CD4-positive, CD25-positive, alpha-beta regulatory T cell (primary cell): ENCODE measurements at regions not wholly inside any gene's neighbourhood (a gene's known extent, or its start where the extent isn't known, plus 50 kb on each side); places are given as distances from the start of the nearest gene placed in this dataset.
"Not testable (repeated sequence)": the region's sequence is repeated elsewhere in the genome, so short reads cannot be mapped to it uniquely, and the experiment has no call there.

Experiments
- ATAC-seq, 2 donors: fragments of 150-1000 bp; cut with Tn5 transposase; one replicate each; pipeline ENCODE4 v1.10.0; 2021; ENCODE audit warnings: low read depth in 2 of 2, moderate number of reproducible peaks in 2 of 2, moderate library complexity in 1 of 2
- DNase-seq, 3 donors: peaks; one replicate each; pipeline versions ENCODE4 v3.0.0 to v3.0.0-alpha.2; 2012 to 2022; ENCODE audit warnings: mixed read lengths in 1 of 3
- H3K27ac ChIP-seq: one replicate; pipeline ENCODE4 v1.7.0; 2013; ENCODE audit warnings: mild to moderate bottlenecking, low read length; ENCODE audit not compliant: insufficient read depth, poor library complexity, severe bottlenecking
- H3K27me3 ChIP-seq: one replicate; pipeline ENCODE4 v1.7.0; 2013; ENCODE audit warnings: low read length; ENCODE audit not compliant: control insufficient read depth, insufficient read depth
- H3K36me3 ChIP-seq: one replicate; pipeline ENCODE4 v1.7.0; 2013; ENCODE audit warnings: mild to moderate bottlenecking, low read length, moderate library complexity; ENCODE audit not compliant: control insufficient read depth, insufficient read depth
- H3K4me1 ChIP-seq: 2 replicates; pipeline ENCODE4 v1.7.0; 2013; ENCODE audit warnings: mild to moderate bottlenecking, low read length; ENCODE audit not compliant: insufficient read depth, control insufficient read depth, poor library complexity, severe bottlenecking
- H3K4me3 ChIP-seq: one replicate; pipeline ENCODE4 v1.7.0; 2013; ENCODE audit warnings: low read depth, mild to moderate bottlenecking, low read length, moderate library complexity
- H3K9me3 ChIP-seq, 2 experiments: 1 replicate in 1 of 2; 2 replicates in 1 of 2; pipeline ENCODE4 v1.7.0; 2013; ENCODE audit warnings: low read length in 2 of 2, mild to moderate bottlenecking in 1 of 2, moderate library complexity in 1 of 2; ENCODE audit not compliant: control insufficient read depth in 2 of 2
- H3K27ac Mint-ChIP-seq, 3 donors: one replicate each; pipeline ENCODE4 v1.8.0; 2020 to 2022; ENCODE audit warnings: mild to moderate bottlenecking in 3 of 3, mixed read lengths in 3 of 3, moderate library complexity in 2 of 3
- H3K27me3 Mint-ChIP-seq: one replicate; pipeline ENCODE4 v1.8.0; 2022; ENCODE audit warnings: mild to moderate bottlenecking, mixed read lengths
- H3K36me3 Mint-ChIP-seq: one replicate; pipeline ENCODE4 v1.8.0; 2020; ENCODE audit warnings: mixed read lengths
- H3K4me1 Mint-ChIP-seq, 4 donors: one replicate each; pipeline ENCODE4 v1.8.0; 2020 to 2022; ENCODE audit warnings: mixed read lengths in 4 of 4, mild to moderate bottlenecking in 1 of 4
- H3K4me3 Mint-ChIP-seq, 4 donors: one replicate each; pipeline ENCODE4 v1.8.0; 2020 to 2022; ENCODE audit warnings: mild to moderate bottlenecking in 4 of 4, mixed read lengths in 4 of 4, moderate library complexity in 3 of 4
- H3K9me3 Mint-ChIP-seq, 7 donors: one replicate each; pipeline ENCODE4 v1.8.0; 2020 to 2022; ENCODE audit warnings: mixed read lengths in 7 of 7, mild to moderate bottlenecking in 3 of 7, moderate library complexity in 2 of 7

DNA sequence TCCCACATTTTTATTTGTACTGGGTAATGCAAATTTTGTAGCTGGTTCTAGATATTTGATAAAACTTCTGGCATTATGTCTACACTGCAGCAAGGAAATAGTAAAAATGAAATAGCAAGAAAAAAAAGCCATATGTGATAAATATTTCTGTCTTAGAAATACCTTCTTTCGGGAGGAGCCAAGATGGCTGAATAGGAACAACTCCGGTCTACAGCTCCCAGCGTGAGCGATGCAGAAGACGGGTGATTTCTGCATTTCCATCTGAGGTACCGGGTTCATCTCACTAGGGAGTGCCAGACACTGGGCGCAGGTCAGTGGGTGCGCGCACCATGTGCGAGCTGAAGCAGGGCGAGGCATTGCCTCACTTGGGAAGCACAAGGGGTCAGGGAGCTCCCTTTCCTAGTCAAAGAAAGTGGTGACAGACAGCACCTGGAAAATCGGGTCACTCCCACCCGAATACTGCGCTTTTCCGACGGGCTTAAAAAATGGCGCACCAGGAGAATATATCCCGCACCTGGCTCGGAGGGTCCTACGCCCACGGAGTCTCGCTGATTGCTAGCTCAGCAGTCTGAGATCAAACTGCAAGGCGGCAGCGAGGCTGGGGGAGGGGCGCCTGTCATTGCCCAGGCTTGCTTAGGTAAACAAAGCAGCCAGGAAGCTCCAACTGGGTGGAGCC, 461.4 kb downstream of the ZWINT start:
- not testable (repeated sequence) for H3K27me3 ChIP-seq, H3K36me3 ChIP-seq, H3K27me3 Mint-ChIP-seq, H3K4me1 ChIP-seq, H3K27ac ChIP-seq, DNase-seq, H3K4me3 ChIP-seq, H3K9me3 ChIP-seq, H3K4me3 Mint-ChIP-seq, ATAC-seq, H3K4me1 Mint-ChIP-seq, H3K27ac Mint-ChIP-seq, H3K36me3 Mint-ChIP-seq
- H3K9me3 Mint-ChIP-seq = peaks cover 0 to 16% (median 4%) of the 10 kb centered on the region in 7 donors

DNA sequence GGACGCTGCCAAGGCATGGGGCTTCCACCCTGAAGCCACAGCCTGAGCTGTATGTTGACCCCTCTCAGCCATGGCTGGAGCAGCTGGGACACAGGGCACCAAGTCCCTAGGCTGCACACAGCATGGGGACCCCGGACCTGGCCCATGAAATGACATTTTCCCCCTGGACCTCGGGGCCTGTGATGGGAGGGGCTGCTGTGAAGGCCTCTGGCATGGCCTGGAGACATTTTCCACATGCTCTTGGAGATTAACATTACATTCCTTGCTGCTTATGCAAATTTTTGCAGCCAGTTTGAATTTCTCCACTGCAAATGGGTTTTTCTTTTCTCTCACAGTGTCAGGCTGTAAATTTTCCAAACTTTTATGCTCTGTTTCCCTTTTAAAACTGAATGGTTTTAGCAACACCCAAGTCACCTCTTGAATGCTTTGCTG, 463.6 kb downstream of the ZWINT start:
- Histone ChIP-seq H3K4me1 (no peaks in the 10 kb centered on the region), H3K9me3 (peaks cover 0 to 9% of the 10 kb centered on the region in 2 experiments), H3K27me3 (no peaks in the 10 kb centered on the region), H3K27ac (no peak overlapping the region), H3K4me3 (no peak overlapping the region), H3K36me3 (no peaks in the 10 kb centered on the region)
- no peak for DNase-seq
- ATAC-seq = no peak
- Mint-ChIP-seq H3K36me3 (no peaks in the 10 kb centered on the region), H3K9me3 (peaks cover 0 to 12% (median 5%) of the 10 kb centered on the region in 7 donors), H3K4me1 (no peaks in the 10 kb centered on the region), H3K27me3 (no peaks in the 10 kb centered on the region), H3K4me3 (no peak overlapping the region), H3K27ac (no peak overlapping the region)

DNA sequence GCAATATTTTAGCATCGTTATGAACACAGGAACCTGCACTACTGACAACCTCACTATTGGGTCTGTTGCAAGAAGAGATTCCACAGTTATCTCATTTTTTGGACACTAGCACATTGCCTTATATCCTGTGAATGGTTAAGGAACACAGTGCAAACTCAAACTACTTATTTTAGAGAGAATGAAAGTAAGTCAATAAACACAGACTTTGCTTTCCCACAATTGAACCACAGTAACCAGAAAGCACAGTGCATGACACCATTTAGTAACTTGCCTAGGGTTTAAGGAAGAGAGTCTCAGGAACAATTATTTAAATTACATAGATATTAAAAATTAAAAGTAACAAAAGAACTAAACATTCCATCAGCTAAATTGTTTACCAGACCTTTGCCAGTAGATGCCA, 468.8 kb downstream of the ZWINT start:
- Histone ChIP-seq H3K4me1 (no peaks in the 10 kb centered on the region), H3K27ac (no peak overlapping the region), H3K27me3 (no peaks in the 10 kb centered on the region), H3K36me3 (no peaks in the 10 kb centered on the region), H3K4me3 (no peak overlapping the region), H3K9me3 (peaks cover 2% of the 10 kb centered on the region in 2 experiments)
- H3K27ac Mint-ChIP-seq = no peak overlapping the region
- H3K27me3 Mint-ChIP-seq = no peaks in the 10 kb centered on the region
- no peaks in the 10 kb centered on the region for H3K4me1 Mint-ChIP-seq
- H3K4me3 Mint-ChIP-seq = no peak overlapping the region
- ATAC-seq = no peak
- peaks cover 0 to 14% (median 5%) of the 10 kb centered on the region in 7 donors for H3K9me3 Mint-ChIP-seq
- DNase-seq = no peak
- H3K36me3 Mint-ChIP-seq = no peaks in the 10 kb centered on the region

DNA sequence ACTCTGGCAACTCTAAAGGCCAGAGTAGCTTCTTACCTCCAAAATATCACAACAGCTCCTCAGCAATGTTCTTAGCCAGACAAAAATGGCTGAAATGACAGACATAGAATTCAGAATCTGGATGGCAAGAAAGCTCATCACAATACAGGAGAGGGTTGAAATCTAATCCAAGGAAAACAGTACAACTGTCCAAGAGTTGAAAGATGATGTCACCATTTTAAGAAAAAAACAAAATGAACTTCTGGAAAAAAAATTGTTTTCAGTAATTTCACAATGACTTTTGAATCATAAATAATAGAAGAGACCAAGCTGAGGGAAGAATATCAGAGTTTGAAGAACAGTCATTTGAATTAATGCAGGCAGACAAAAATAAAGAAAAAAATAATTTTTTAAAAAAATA, 479.5 kb downstream of the ZWINT start:
- H3K36me3 ChIP-seq = no peaks in the 10 kb centered on the region
- peaks cover 5% of the 10 kb centered on the region in 2 experiments for H3K9me3 ChIP-seq
- Mint-ChIP-seq H3K27ac (no peak overlapping the region), H3K27me3 (no peaks in the 10 kb centered on the region), H3K4me1 (no peaks in the 10 kb centered on the region), H3K9me3 (peaks cover 2 to 24% (median 12%) of the 10 kb centered on the region in 7 donors), H3K36me3 (no peaks in the 10 kb centered on the region), H3K4me3 (no peak overlapping the region)
- H3K27ac ChIP-seq = no peak overlapping the region
- no peak overlapping the region for H3K4me3 ChIP-seq
- no peaks in the 10 kb centered on the region for H3K27me3 ChIP-seq
- no peak for ATAC-seq
- no peaks in the 10 kb centered on the region for H3K4me1 ChIP-seq
- no peak for DNase-seq

DNA sequence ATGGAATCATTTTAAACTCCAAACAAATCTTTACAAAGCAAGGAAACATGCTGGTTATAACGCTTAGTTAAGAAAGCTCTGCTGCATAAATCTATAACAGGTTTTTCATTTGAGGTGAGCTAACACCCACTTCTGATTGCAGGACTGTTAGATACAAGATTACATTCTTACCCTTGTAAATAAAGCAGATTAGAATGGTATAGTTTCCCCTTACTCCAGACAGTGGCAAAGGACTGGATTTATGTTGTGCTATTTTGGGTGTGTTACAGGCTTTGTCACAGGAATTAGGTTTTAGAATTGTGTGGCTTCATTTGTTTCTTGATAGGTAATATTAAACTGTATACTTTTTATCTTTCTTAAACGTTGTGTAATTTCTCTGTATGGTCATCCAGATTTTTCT, 487.6 kb downstream of the ZWINT start:
- H3K27me3 Mint-ChIP-seq = no peaks in the 10 kb centered on the region
- H3K27ac ChIP-seq = no peak overlapping the region
- no peaks in the 10 kb centered on the region for H3K27me3 ChIP-seq
- no peak overlapping the region for H3K4me3 ChIP-seq
- no peaks in the 10 kb centered on the region for H3K36me3 Mint-ChIP-seq
- ATAC-seq (no peak), DNase-seq (no peak)
- no peaks in the 10 kb centered on the region for H3K4me1 Mint-ChIP-seq
- no peak overlapping the region for H3K27ac Mint-ChIP-seq
- no peaks in the 10 kb centered on the region for H3K36me3 ChIP-seq
- no peaks in the 10 kb centered on the region for H3K4me1 ChIP-seq
- H3K4me3 Mint-ChIP-seq = no peak overlapping the region
- H3K9me3 ChIP-seq = peaks cover 0 to 6% of the 10 kb centered on the region in 2 experiments
- peaks cover 0 to 14% (median 5%) of the 10 kb centered on the region in 7 donors for H3K9me3 Mint-ChIP-seq

DNA sequence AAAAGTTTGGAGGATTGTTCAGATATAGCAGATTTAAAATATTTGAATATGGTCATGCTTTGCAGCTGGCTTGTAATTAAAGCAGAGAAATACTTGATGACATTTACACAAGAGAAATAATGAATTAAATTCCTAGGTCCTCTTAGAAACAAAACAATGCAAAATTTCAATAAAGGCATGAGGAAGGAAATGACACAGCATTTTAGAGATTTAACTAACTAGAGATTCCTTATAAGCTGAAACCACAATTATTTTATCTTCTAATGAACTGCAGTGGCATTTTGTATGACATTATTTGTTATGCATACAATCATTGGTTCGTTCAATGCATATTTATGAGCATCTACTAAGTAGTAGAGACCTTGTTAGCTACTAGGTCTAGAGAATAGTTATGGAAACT, 490.9 kb downstream of the ZWINT start:
- no peaks in the 10 kb centered on the region for H3K4me1 Mint-ChIP-seq
- DNase-seq (no peak), ATAC-seq (no peak)
- H3K4me3 ChIP-seq = no peak overlapping the region
- H3K4me1 ChIP-seq = no peaks in the 10 kb centered on the region
- H3K27ac Mint-ChIP-seq = no peak overlapping the region
- H3K27me3 Mint-ChIP-seq = no peaks in the 10 kb centered on the region
- no peak overlapping the region for H3K4me3 Mint-ChIP-seq
- no peaks in the 10 kb centered on the region for H3K36me3 Mint-ChIP-seq
- H3K9me3 ChIP-seq = peaks cover 0 to 7% of the 10 kb centered on the region in 2 experiments
- H3K27ac ChIP-seq = no peak overlapping the region
- no peaks in the 10 kb centered on the region for H3K27me3 ChIP-seq
- H3K9me3 Mint-ChIP-seq = peaks cover 0 to 12% (median 7%) of the 10 kb centered on the region in 7 donors
- no peaks in the 10 kb centered on the region for H3K36me3 ChIP-seq

DNA sequence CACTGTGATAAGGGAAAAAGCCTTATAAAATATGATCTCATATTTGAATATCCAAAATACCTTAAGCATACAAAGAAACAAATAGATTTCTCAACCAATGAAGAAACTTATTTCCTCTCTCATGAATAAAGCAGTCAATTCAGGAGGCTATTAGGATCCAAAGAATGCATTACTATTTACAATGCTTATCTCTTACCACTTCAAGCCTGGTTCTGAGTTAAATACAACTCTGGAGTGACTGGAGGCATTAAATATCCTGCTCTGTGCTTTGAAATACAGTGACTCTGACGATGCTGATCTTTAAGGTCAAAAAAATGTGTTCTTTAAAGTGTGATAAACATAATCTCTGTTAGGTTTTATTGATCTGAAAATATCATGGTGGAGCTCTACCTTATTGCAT, 493.2 kb downstream of the ZWINT start:
- DNase-seq (no peak), ATAC-seq (no peak)
- Histone ChIP-seq H3K4me1 (no peaks in the 10 kb centered on the region), H3K27ac (no peak overlapping the region), H3K36me3 (no peaks in the 10 kb centered on the region), H3K4me3 (no peak overlapping the region), H3K9me3 (peaks cover 0 to 7% of the 10 kb centered on the region in 2 experiments), H3K27me3 (no peaks in the 10 kb centered on the region)
- H3K4me1 Mint-ChIP-seq = no peaks in the 10 kb centered on the region
- H3K9me3 Mint-ChIP-seq = peaks cover 0 to 12% (median 8%) of the 10 kb centered on the region in 7 donors
- no peak overlapping the region for H3K27ac Mint-ChIP-seq
- no peaks in the 10 kb centered on the region for H3K27me3 Mint-ChIP-seq
- H3K4me3 Mint-ChIP-seq = no peak overlapping the region
- no peaks in the 10 kb centered on the region for H3K36me3 Mint-ChIP-seq

DNA sequence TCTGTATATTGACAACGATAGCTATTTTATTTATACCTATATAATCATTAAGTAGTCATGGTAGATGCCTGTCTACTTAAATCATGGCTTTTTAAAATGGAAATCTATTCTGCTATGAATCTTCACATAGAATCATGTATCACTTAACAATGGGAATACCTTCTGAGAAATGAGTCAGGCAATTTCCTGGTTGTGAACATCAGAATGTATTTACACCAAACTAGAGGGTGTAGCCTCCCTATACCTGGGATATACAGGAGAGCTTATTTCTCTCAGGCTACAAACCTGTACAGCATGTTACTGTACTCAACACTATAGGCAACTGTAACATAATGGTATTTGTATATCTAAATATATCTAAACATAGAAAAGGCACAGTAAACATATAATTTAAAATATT, 502.3 kb downstream of the ZWINT start:
- H3K27me3 Mint-ChIP-seq = no peaks in the 10 kb centered on the region
- H3K36me3 Mint-ChIP-seq = no peaks in the 10 kb centered on the region
- H3K9me3 Mint-ChIP-seq = peaks cover 0 to 8% (median 3%) of the 10 kb centered on the region in 7 donors
- Histone ChIP-seq H3K4me1 (no peaks in the 10 kb centered on the region), H3K9me3 (no peaks in the 10 kb centered on the region), H3K27ac (no peak overlapping the region), H3K27me3 (no peaks in the 10 kb centered on the region), H3K4me3 (no peak overlapping the region), H3K36me3 (no peaks in the 10 kb centered on the region)
- DNase-seq (no peak), ATAC-seq (no peak)
- no peak overlapping the region for H3K27ac Mint-ChIP-seq
- H3K4me3 Mint-ChIP-seq = no peak overlapping the region
- no peaks in the 10 kb centered on the region for H3K4me1 Mint-ChIP-seq
